ENCODE measurements at regions not wholly inside any gene's neighbourhood (a gene's known extent, or its start where the extent isn't known, plus 50 kb on each side); places are given as distances from the start of the nearest gene placed in this dataset.

DNA sequence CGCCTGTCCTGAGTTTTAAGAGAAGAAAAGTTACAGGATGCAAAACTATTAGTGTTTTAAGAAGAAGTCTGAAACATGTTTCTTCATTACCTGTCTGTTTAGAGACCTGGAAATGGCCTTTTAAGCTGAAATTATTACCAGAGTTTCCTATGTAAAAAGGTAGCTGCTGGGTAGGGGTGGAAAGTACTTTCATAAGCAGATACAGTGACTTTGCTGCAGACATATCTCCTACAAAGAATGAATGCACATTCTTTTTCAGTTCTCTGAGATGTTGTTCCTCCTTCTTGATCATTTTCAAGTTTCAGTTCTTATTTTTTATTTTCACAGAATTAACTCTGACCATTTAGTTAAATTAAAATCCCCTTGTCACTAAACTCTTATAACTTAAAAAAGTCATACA lies 1329.6 kb downstream of the KCNT2 start:
- TF ChIP-seq YY1 (IDR thresholded peaks at IDR 0.05; ENCODE audit: extremely low read depth, insufficient replicate concordance, low read depth, low read length) (no peak), CEBPB (IDR thresholded peaks at IDR 0.05; ENCODE audit: low read depth) (no peak), EZH2 (IDR thresholded peaks at IDR 0.05) (no peak), ZFX (IDR thresholded peaks at IDR 0.05) (no peak), POLR2A (IDR thresholded peaks at IDR 0.05; ENCODE audit: borderline replicate concordance, extremely low read depth, insufficient read depth, insufficient read length) (no peak)
- TF ChIP-seq, protein P1, sequence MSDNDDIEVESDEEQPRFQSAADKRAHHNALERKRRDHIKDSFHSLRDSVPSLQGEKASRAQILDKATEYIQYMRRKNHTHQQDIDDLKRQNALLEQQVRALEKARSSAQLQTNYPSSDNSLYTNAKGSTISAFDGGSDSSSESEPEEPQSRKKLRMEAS (IDR thresholded peaks at IDR 0.05): no peak
- TF ChIP-seq, protein P2, sequence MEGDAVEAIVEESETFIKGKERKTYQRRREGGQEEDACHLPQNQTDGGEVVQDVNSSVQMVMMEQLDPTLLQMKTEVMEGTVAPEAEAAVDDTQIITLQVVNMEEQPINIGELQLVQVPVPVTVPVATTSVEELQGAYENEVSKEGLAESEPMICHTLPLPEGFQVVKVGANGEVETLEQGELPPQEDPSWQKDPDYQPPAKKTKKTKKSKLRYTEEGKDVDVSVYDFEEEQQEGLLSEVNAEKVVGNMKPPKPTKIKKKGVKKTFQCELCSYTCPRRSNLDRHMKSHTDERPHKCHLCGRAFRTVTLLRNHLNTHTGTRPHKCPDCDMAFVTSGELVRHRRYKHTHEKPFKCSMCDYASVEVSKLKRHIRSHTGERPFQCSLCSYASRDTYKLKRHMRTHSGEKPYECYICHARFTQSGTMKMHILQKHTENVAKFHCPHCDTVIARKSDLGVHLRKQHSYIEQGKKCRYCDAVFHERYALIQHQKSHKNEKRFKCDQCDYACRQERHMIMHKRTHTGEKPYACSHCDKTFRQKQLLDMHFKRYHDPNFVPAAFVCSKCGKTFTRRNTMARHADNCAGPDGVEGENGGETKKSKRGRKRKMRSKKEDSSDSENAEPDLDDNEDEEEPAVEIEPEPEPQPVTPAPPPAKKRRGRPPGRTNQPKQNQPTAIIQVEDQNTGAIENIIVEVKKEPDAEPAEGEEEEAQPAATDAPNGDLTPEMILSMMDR (IDR thresholded peaks at IDR 0.05 in 2 of 3, conservative IDR thresholded peaks at IDR 0.05 in 1 of 3; ENCODE audit: borderline replicate concordance in 1 of 3, insufficient read depth in 1 of 3, low read depth in 2 of 3, low read length in 2 of 3): no peak

Data from HCT116 (cell line).